HepG2 (cell line): ENCODE measurements at regions not wholly inside any gene's neighbourhood (a gene's known extent, or its start where the extent isn't known, plus 50 kb on each side); places are given as distances from the start of the nearest gene placed in this dataset.

Experiments
- ATAC-seq: fragments of 200-7000 bp; cut with Tn5 transposase; 3 replicates; pipeline ENCODE4 v1.9.1; 2020; ENCODE audit warnings: mild to moderate bottlenecking, moderate library complexity
- BruUV-seq: library from RNA; stranded (reverse); fragments of 400-500 nt; replicated peaks from 2 replicates; lab custom pipeline; 2021; lab: Mats Ljungman, UMichigan
- CTCF ChIA-PET: fragments of 300-600 bp; formaldehyde crosslinking; extraction: SDS; loops from one replicate; lab custom pipeline; 2021; ENCODE audit warnings: low total read pairs, inconsistent platforms, low intra/inter-chr PET ratio; lab: Yijun Ruan, JAX
- POLR2A ChIA-PET: fragments of 350-600 bp; sonication (Branson Sonifier 250); formaldehyde crosslinking; loops from one replicate; lab custom pipeline; 2020; ENCODE audit warnings: antibody characterized with exemption, inconsistent platforms; lab: Yijun Ruan, JAX
- DNase-seq: peaks from one replicate; pipeline ENCODE4 v3.0.0-alpha.2; 2015; ENCODE audit warnings: low spot score
- FAIRE-seq: peaks from 3 replicates; lab custom pipeline; 2011; peaks lifted over from hg19 to GRCh38; lab: Jason Lieb, UNC
- H2AFZ ChIP-seq: one replicate; pipeline ENCODE4 v1.6.1; 2011; ENCODE audit warnings: low read length, inconsistent platforms
- H3K27ac ChIP-seq: fragments of 300-600 bp; 3 replicates; pipeline ENCODE4 v1.8.0; 2011; ENCODE audit warnings: mixed run types, mild to moderate bottlenecking, mixed read lengths, low read length, inconsistent platforms; ENCODE audit not compliant: insufficient read depth; ENCODE audit errors: extremely low read length
- H3K27me3 ChIP-seq, 2 experiments: fragments of 200-600 bp in 1 of 2; 2 replicates in 1 of 2; 3 replicates in 1 of 2; pipeline versions ENCODE4 v1.6.0 to v1.8.0; 2011; ENCODE audit warnings: low read length in 2 of 2, mild to moderate bottlenecking in 2 of 2, moderate library complexity in 2 of 2, inconsistent platforms in 1 of 2; ENCODE audit not compliant: insufficient read depth in 2 of 2, control insufficient read depth in 1 of 2
- H3K36me3 ChIP-seq, 2 experiments: fragments of 200-600 bp in 1 of 2; replicated peaks in 1 of 2; 2 replicates in 1 of 2; 3 replicates in 1 of 2; pipeline versions ENCODE4 v1.5.1 to v1.8.0; 2011; ENCODE audit warnings: low read length in 2 of 2, inconsistent platforms in 1 of 2; ENCODE audit not compliant: insufficient read depth in 2 of 2, control insufficient read depth in 1 of 2
- H3K4me1 ChIP-seq: 2 replicates; pipeline ENCODE4 v1.5.1; 2012; ENCODE audit warnings: low read length, inconsistent platforms; ENCODE audit not compliant: insufficient read depth
- H3K4me2 ChIP-seq: 2 replicates; pipeline ENCODE4 v1.6.0; 2011; ENCODE audit warnings: low read depth, low read length, inconsistent platforms
- H3K4me3 ChIP-seq, 3 experiments: fragments of 200-600 bp in 1 of 3; sonication (generic), shearing (Covaris generic) in 1 of 3; replicated peaks in 1 of 3; 2 replicates each; pipeline ENCODE4 v1.5.1; 2011 to 2016; ENCODE audit warnings: low read length in 3 of 3, inconsistent platforms in 2 of 3, low read depth in 2 of 3, mild to moderate bottlenecking in 2 of 3, control low read depth in 1 of 3, mixed read lengths in 1 of 3; ENCODE audit not compliant: insufficient read depth in 1 of 3
- H3K79me2 ChIP-seq: one replicate; pipeline ENCODE4 v1.6.1; 2011; ENCODE audit warnings: low read length, inconsistent platforms; ENCODE audit not compliant: insufficient read depth
- H3K9ac ChIP-seq: 2 replicates; pipeline ENCODE4 v1.6.0; 2011; ENCODE audit warnings: mild to moderate bottlenecking, low read depth, low read length, inconsistent platforms; ENCODE audit not compliant: insufficient read depth
- H3K9me3 ChIP-seq: 2 replicates; pipeline ENCODE4 v1.5.1; 2012; ENCODE audit warnings: mild to moderate bottlenecking, low read length
- H4K20me1 ChIP-seq: 2 replicates; pipeline ENCODE4 v1.6.0; 2011; ENCODE audit warnings: inconsistent platforms, mild to moderate bottlenecking, low read length, moderate library complexity; ENCODE audit not compliant: insufficient read depth
- CENPX ChIP-seq: sonication (generic); formaldehyde crosslinking; IDR thresholded peaks from 2 replicates; pipeline ENCODE4 v1.9.0; 2021; ENCODE audit warnings: mild to moderate bottlenecking, missing genetic modification reagents, moderate library complexity
- HIVEP1 ChIP-seq: sonication (generic); formaldehyde crosslinking; IDR thresholded peaks from 2 replicates; pipeline ENCODE4 v1.4.0; 2020; ENCODE audit warnings: mild to moderate bottlenecking, missing genetic modification reagents
- POLR2A ChIP-seq, 2 experiments: IDR thresholded peaks; 2 replicates each; pipeline ENCODE4 v1.6.1; 2011; ENCODE audit warnings: low read depth in 2 of 2, low read length in 2 of 2, mild to moderate bottlenecking in 1 of 2, moderate library complexity in 1 of 2; ENCODE audit not compliant: insufficient read depth in 1 of 2
- TEAD2 ChIP-seq: sonication (generic); formaldehyde crosslinking; IDR thresholded peaks from 2 replicates; pipeline ENCODE4 v1.9.0; 2021; ENCODE audit warnings: missing genetic modification reagents
- ZNF138 ChIP-seq: sonication (generic); formaldehyde crosslinking; IDR thresholded peaks from 2 replicates; pipeline ENCODE4 v1.5.0; 2020; ENCODE audit warnings: mild to moderate bottlenecking, low read depth, missing genetic modification reagents
- ZNF761 ChIP-seq: sonication (generic); formaldehyde crosslinking; conservative IDR thresholded peaks from 2 replicates; pipeline ENCODE4 v1.4.0; 2020; ENCODE audit warnings: mild to moderate bottlenecking, missing genetic modification reagents
- ZNF83 ChIP-seq: sonication (generic); formaldehyde crosslinking; IDR thresholded peaks from 2 replicates; pipeline ENCODE4 v1.4.0; 2020; ENCODE audit warnings: missing genetic modification reagents, mild to moderate bottlenecking, borderline replicate concordance
- WGBS: methylation state at CpG from one replicate; pipeline ENCODE4 v1.1.6; 2017; ENCODE audit warnings: low lambda C conversion rate; 5-methylcytosine and 5-hydroxymethylcytosine counted together
- in situ Hi-C: cut with HindIII; loops from 2 replicates; pipeline ENCODE4 v1.10.0; 2017; ENCODE audit warnings: low pct_unique_long_range_greater_than_20kb; ENCODE audit not compliant: extremely low pct_ligation_motif_present
- intact Hi-C: fragments of 100-400 bp; cut with micrococcal nuclease; formaldehyde crosslinking; loops from one replicate; pipeline ENCODE4 v1.10.0; 2022; ENCODE audit not compliant: unreplicated experiment
- TF ChIP-seq, protein P1 (sequence below): sonication (generic); formaldehyde crosslinking; IDR thresholded peaks from 2 replicates; pipeline ENCODE4 v1.8.1; 2022; ENCODE audit warnings: mild to moderate bottlenecking, missing genetic modification reagents
- TF ChIP-seq, protein P2 (sequence below): IDR thresholded peaks from 2 replicates; pipeline ENCODE4 v1.6.1; 2016; ENCODE audit warnings: mild to moderate bottlenecking, missing biosample characterization, missing genetic modification reagents
- TF ChIP-seq, protein P3 (sequence below): sonication (generic); formaldehyde crosslinking; IDR thresholded peaks from 2 replicates; pipeline ENCODE4 v1.5.0; 2020; ENCODE audit warnings: missing genetic modification reagents

DNA sequence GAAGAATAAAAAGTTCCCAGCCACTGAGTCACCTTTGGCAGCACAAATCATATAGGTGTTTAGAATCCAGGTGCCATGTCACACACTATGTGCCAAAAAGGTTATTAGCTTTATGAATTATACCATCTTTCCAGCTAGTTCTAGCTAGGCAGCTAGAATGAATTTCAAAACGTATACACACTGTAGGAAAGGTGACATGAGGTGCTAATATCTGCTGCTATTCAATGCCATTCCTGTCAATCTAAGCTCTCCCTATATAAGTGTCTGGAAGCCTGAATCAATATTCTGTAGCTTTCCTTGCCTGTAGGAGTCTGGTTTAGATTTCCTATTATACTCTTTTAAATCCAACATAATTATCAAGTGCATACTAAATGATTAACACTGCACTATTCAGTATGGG lies 868.6 kb downstream of the GATA3 start:
- H3K4me3 ChIP-seq = no peak overlapping the region
- TF ChIP-seq POLR2A (IDR thresholded peaks at IDR 0.05; ENCODE audit: insufficient read depth in 1 of 2, low read depth in 2 of 2, low read length in 2 of 2) = no peak
- TF ChIP-seq CENPX (CRISPR knock-in tag) = no peak
- no peak for TF ChIP-seq HIVEP1 (CRISPR knock-in tag)
- TF ChIP-seq ZNF138 = no peak
- TF ChIP-seq, protein P1, sequence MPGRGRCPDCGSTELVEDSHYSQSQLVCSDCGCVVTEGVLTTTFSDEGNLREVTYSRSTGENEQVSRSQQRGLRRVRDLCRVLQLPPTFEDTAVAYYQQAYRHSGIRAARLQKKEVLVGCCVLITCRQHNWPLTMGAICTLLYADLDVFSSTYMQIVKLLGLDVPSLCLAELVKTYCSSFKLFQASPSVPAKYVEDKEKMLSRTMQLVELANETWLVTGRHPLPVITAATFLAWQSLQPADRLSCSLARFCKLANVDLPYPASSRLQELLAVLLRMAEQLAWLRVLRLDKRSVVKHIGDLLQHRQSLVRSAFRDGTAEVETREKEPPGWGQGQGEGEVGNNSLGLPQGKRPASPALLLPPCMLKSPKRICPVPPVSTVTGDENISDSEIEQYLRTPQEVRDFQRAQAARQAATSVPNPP (CRISPR knock-in tag) = no peak
- no peak for TF ChIP-seq ZNF83
- no peak for TF ChIP-seq TEAD2
- TF ChIP-seq, protein P2, sequence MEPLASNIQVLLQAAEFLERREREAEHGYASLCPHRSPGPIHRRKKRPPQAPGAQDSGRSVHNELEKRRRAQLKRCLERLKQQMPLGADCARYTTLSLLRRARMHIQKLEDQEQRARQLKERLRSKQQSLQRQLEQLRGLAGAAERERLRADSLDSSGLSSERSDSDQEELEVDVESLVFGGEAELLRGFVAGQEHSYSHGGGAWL = no peak
- TF ChIP-seq, protein P3, sequence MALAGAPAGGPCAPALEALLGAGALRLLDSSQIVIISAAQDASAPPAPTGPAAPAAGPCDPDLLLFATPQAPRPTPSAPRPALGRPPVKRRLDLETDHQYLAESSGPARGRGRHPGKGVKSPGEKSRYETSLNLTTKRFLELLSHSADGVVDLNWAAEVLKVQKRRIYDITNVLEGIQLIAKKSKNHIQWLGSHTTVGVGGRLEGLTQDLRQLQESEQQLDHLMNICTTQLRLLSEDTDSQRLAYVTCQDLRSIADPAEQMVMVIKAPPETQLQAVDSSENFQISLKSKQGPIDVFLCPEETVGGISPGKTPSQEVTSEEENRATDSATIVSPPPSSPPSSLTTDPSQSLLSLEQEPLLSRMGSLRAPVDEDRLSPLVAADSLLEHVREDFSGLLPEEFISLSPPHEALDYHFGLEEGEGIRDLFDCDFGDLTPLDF (CRISPR knock-in tag) = no peak
- no peak for TF ChIP-seq ZNF761
- intact Hi-C loops (no loop called here), in situ Hi-C loops (no loop called here)
- WGBS = 0% methylated on average over 1 of the region's 1 CpG
- no peak for ATAC-seq
- H2AFZ ChIP-seq = no peak overlapping the region
- H3K9ac ChIP-seq = no peak overlapping the region
- no peak overlapping the region for H3K4me2 ChIP-seq
- H3K36me3 ChIP-seq = no peaks in the 10 kb centered on the region
- ChIA-PET POLR2A (no interaction called here), CTCF (no interaction called here)
- no peaks in the 10 kb centered on the region for H3K27me3 ChIP-seq
- H3K4me1 ChIP-seq = no peaks in the 10 kb centered on the region
- no peak overlapping the region for H3K27ac ChIP-seq
- no peak for FAIRE-seq
- no peaks in the 10 kb centered on the region for H4K20me1 ChIP-seq
- H3K79me2 ChIP-seq = no peaks in the 10 kb centered on the region
- no TSS peak for BruUV-seq
- no peaks in the 10 kb centered on the region for H3K9me3 ChIP-seq
- no peak for DNase-seq
